ENCODE measurements at regions not wholly inside any gene's neighbourhood (a gene's known extent, or its start where the extent isn't known, plus 50 kb on each side); places are given as distances from the start of the nearest gene placed in this dataset.

DNA sequence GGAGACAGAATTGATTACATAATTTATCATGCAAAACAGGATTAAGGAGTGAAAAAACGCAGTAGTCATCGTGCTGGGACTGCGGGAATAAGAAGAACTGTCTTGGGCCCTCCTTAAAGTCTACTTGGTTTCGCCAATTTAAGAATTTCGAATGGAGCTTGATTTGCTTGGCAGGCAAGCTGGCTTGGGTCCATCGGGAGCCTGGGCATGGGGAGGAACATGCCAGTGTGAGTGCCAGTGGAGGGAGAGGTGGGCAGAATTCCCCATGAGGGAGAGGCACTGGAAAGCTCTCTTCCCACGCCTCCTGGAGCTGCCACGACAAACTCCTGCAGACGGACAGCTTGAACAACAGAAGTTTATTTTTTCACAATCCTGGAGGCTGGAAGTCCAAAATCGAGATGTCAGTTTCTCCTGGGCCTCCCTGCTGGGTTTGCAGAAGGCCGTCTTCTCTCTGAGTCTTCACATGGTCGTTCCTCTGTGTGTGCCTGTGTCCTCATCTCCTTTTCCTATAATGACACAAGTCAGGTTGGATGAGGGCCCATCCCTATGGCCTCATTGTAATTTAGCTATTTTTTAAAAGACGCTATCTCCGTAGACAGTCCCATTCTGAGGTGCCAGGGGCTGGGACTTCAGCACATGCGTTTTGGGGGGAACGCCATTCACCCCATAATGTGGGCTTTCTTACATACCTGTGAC lies 528.7 kb upstream of the DPP6 start:
- H3K36me3 Mint-ChIP-seq, result no peaks in the 10 kb centered on the region
- H3K27me3 Mint-ChIP-seq, result no peaks in the 10 kb centered on the region
- CTCF ChIA-PET, result no interaction called here
- no peak overlapping the region for H3K4me3 Mint-ChIP-seq
- H3K9me3 Mint-ChIP-seq, result peaks cover 2 to 17% (median 16%) of the 10 kb centered on the region in 3 donors
- H3K4me1 Mint-ChIP-seq, result no peaks in the 10 kb centered on the region
- ATAC-seq (replicated peaks in 1 of 4) (no peak), DNase-seq (no peak)
- POLR2A ChIA-PET, result no interaction called here
- Histone ChIP-seq H3K27ac (ENCODE audit: low read length) (no peak overlapping the region), H3K4me1 (ENCODE audit: control insufficient read depth in 1 of 2, extremely low read depth in 1 of 2, insufficient read depth in 2 of 2, low read length in 2 of 2) (no peaks in the 10 kb centered on the region), H3K36me3 (ENCODE audit: control insufficient read depth in 2 of 2, extremely low read depth in 1 of 2, insufficient read depth in 1 of 2, low read length in 1 of 2) (no peaks in the 10 kb centered on the region), H3K9me3 (no peaks in the 10 kb centered on the region), H3K27me3 (replicated peaks in 1 of 2; ENCODE audit: control insufficient read depth in 2 of 2, extremely low read depth in 1 of 2, insufficient read depth in 2 of 2, low read length in 1 of 2) (no peaks in the 10 kb centered on the region), H3K4me3 (ENCODE audit: control insufficient read depth in 1 of 2, extremely low read depth in 1 of 2, low read length in 1 of 2) (no peak overlapping the region)
- H3K27ac Mint-ChIP-seq, result no peak overlapping the region
- WGBS (ENCODE audit: insufficient coverage), result 84% methylated on average over 15 of the region's 16 CpGs

DNA sequence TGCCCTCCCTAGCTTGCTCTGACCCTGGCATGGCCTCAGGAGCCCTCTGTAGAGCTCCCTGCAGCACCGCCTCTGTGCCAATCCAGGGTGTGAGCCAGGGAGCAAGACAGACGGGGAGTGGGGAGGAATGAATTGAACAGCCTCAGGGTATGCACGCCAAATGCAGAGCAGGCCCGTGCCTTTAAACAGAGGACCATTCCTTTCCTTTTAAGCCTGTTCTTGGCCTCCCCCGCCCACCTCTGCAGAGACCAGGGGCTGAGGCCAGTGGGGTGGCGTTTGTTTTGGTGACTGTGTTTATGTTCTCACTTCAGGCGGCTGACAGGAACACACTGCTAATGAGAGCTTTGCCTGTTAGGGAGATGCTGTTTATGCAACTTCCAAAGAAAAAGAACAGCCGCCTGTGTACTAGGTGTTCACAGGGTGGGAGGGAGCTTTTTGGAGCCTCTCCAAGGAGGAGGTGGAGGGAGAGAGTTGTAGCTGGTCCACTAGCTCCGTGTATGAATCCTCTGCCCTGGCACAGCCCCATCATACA lies 528.1 kb upstream of the DPP6 start:
- WGBS (ENCODE audit: insufficient coverage), result 43% methylated on average over 3 of the region's 9 CpGs
- ChIA-PET CTCF (no interaction called here), POLR2A (no interaction called here)

DNA sequence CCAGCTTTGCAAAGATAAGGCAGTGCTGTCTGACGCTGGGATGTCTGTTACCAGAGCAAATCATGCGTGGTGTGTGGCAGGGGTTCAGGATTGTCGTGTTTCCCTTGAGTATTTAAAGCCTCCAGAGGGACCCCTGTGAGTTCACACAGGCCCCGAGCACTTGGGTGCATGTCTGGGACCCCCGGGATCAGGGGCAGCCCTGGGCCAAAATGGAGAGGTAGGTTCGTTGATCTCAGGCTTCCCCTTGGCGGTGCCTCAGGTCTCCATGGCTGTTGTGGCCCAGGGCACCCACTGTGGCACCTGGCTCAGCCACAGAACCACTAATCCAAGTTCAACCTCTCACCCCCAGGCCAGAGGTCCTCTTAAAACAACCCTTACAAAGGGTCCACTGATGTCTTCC lies 523.1 kb upstream of the DPP6 start:
- Mint-ChIP-seq H3K36me3 (no peaks in the 10 kb centered on the region), H3K4me1 (no peaks in the 10 kb centered on the region), H3K27me3 (no peaks in the 10 kb centered on the region)

More for the DNA sequence above, 528.1 kb upstream of the DPP6 start:
- Histone ChIP-seq H3K4me1 (ENCODE audit: control insufficient read depth in 1 of 2, extremely low read depth in 1 of 2, insufficient read depth in 2 of 2, low read length in 2 of 2) (no peaks in the 10 kb centered on the region), H3K36me3 (ENCODE audit: control insufficient read depth in 2 of 2, extremely low read depth in 1 of 2, insufficient read depth in 1 of 2, low read length in 1 of 2) (no peaks in the 10 kb centered on the region), H3K4me3 (ENCODE audit: control insufficient read depth in 1 of 2, extremely low read depth in 1 of 2, low read length in 1 of 2) (no peak overlapping the region), H3K27me3 (replicated peaks in 1 of 2; ENCODE audit: control insufficient read depth in 2 of 2, extremely low read depth in 1 of 2, insufficient read depth in 2 of 2, low read length in 1 of 2) (no peaks in the 10 kb centered on the region), H3K27ac (ENCODE audit: low read length) (no peak overlapping the region), H3K9me3 (no peaks in the 10 kb centered on the region)
- H3K4me3 Mint-ChIP-seq, result no peak overlapping the region
- H3K27me3 Mint-ChIP-seq, result no peaks in the 10 kb centered on the region
- H3K4me1 Mint-ChIP-seq, result no peaks in the 10 kb centered on the region
- no peak for DNase-seq
- ATAC-seq (replicated peaks in 1 of 4), result no peak
- no peak overlapping the region for H3K27ac Mint-ChIP-seq
- H3K9me3 Mint-ChIP-seq, result peaks cover 2 to 15% (median 14%) of the 10 kb centered on the region in 3 donors
- H3K36me3 Mint-ChIP-seq, result no peaks in the 10 kb centered on the region

DNA sequence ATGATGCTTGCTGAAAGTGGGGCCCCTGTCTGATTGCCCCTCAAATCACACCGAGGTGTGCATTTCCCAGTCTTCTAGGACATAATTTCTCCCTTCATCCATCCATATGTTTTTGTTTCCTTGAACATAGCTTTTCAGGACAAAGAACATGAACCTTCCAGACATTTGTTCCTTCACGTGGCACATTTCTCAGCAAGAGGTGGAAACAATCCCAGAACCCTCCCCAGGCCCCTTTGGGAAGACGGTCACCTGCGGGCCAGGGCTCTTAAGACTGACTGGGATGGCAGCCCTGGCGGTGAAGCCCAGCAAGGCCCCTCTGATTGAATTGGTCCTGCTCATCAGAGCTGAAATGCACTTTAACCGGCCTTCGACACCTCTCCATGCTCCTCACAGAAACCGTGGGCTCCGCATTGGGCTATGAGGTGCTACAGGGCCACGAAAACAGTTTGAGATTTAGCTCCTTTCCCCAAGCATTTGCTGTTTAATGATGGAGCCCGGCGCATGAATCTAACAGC lies 522.5 kb upstream of the DPP6 start:
- POLR2A ChIA-PET, result no interaction called here
- no peak overlapping the region for H3K27ac Mint-ChIP-seq
- Histone ChIP-seq H3K27me3 (replicated peaks in 1 of 2; ENCODE audit: control insufficient read depth in 2 of 2, extremely low read depth in 1 of 2, insufficient read depth in 2 of 2, low read length in 1 of 2) (no peaks in the 10 kb centered on the region), H3K36me3 (ENCODE audit: control insufficient read depth in 2 of 2, extremely low read depth in 1 of 2, insufficient read depth in 1 of 2, low read length in 1 of 2) (no peaks in the 10 kb centered on the region), H3K9me3 (no peaks in the 10 kb centered on the region), H3K4me1 (ENCODE audit: control insufficient read depth in 1 of 2, extremely low read depth in 1 of 2, insufficient read depth in 2 of 2, low read length in 2 of 2) (no peaks in the 10 kb centered on the region), H3K27ac (ENCODE audit: low read length) (no peak overlapping the region), H3K4me3 (ENCODE audit: control insufficient read depth in 1 of 2, extremely low read depth in 1 of 2, low read length in 1 of 2) (no peak overlapping the region)
- peaks cover 8 to 24% (median 11%) of the 10 kb centered on the region in 3 donors for H3K9me3 Mint-ChIP-seq
- H3K4me1 Mint-ChIP-seq, result no peaks in the 10 kb centered on the region
- DNase-seq, result no peak
- no peak for ATAC-seq (replicated peaks in 1 of 4)
- H3K4me3 Mint-ChIP-seq, result no peak overlapping the region
- no peaks in the 10 kb centered on the region for H3K36me3 Mint-ChIP-seq
- no peaks in the 10 kb centered on the region for H3K27me3 Mint-ChIP-seq
- WGBS (ENCODE audit: insufficient coverage), result 85% methylated on average over 10 of the region's 12 CpGs
- CTCF ChIA-PET, result no interaction called here

More for the DNA sequence above, 523.1 kb upstream of the DPP6 start:
- no peak overlapping the region for H3K27ac Mint-ChIP-seq
- Histone ChIP-seq H3K4me1 (ENCODE audit: control insufficient read depth in 1 of 2, extremely low read depth in 1 of 2, insufficient read depth in 2 of 2, low read length in 2 of 2) (no peaks in the 10 kb centered on the region), H3K9me3 (no peaks in the 10 kb centered on the region), H3K4me3 (ENCODE audit: control insufficient read depth in 1 of 2, extremely low read depth in 1 of 2, low read length in 1 of 2) (no peak overlapping the region), H3K27me3 (replicated peaks in 1 of 2; ENCODE audit: control insufficient read depth in 2 of 2, extremely low read depth in 1 of 2, insufficient read depth in 2 of 2, low read length in 1 of 2) (no peaks in the 10 kb centered on the region), H3K36me3 (ENCODE audit: control insufficient read depth in 2 of 2, extremely low read depth in 1 of 2, insufficient read depth in 1 of 2, low read length in 1 of 2) (no peaks in the 10 kb centered on the region), H3K27ac (ENCODE audit: low read length) (no peak overlapping the region)
- CTCF ChIA-PET, result no interaction called here
- POLR2A ChIA-PET, result no interaction called here
- peaks cover 8 to 24% (median 11%) of the 10 kb centered on the region in 3 donors for H3K9me3 Mint-ChIP-seq
- no peak for ATAC-seq (replicated peaks in 1 of 4)
- 83% methylated on average over 4 of the region's 7 CpGs for WGBS (ENCODE audit: insufficient coverage)
- H3K4me3 Mint-ChIP-seq, result no peak overlapping the region
- no peak for DNase-seq

DNA sequence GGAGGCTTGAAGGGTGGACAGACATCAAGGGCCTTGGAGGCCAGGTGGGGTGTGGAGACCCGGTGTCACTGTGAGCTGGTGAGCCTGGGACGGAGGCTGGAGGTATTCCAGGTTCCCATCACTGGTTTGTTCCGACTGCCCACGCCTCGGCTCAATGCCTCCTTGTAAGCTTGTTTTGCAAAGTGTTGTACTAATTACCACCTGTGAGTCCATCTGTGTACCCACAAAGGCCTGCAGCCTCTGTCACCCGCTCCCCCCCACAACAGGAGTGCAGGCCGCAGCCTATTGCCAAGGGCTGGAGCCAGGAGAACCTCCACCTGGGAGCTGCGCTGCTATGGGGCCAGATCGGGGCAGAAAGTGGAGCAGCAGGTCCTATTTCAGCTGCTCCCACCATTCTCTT lies 521.8 kb upstream of the DPP6 start:
- Histone ChIP-seq H3K4me1 (ENCODE audit: control insufficient read depth in 1 of 2, extremely low read depth in 1 of 2, insufficient read depth in 2 of 2, low read length in 2 of 2) (no peaks in the 10 kb centered on the region), H3K27ac (ENCODE audit: low read length) (no peak overlapping the region), H3K4me3 (ENCODE audit: control insufficient read depth in 1 of 2, extremely low read depth in 1 of 2, low read length in 1 of 2) (no peak overlapping the region), H3K27me3 (replicated peaks in 1 of 2; ENCODE audit: control insufficient read depth in 2 of 2, extremely low read depth in 1 of 2, insufficient read depth in 2 of 2, low read length in 1 of 2) (no peaks in the 10 kb centered on the region), H3K9me3 (no peaks in the 10 kb centered on the region), H3K36me3 (ENCODE audit: control insufficient read depth in 2 of 2, extremely low read depth in 1 of 2, insufficient read depth in 1 of 2, low read length in 1 of 2) (no peaks in the 10 kb centered on the region)
- ChIA-PET CTCF (no interaction called here), POLR2A (no interaction called here)
- WGBS (ENCODE audit: insufficient coverage), result 84% methylated on average over 9 of the region's 9 CpGs
- ATAC-seq (replicated peaks in 1 of 4) (no peak), DNase-seq (no peak)
- H3K9me3 Mint-ChIP-seq, result peaks cover 8 to 24% (median 11%) of the 10 kb centered on the region in 3 donors
- H3K27me3 Mint-ChIP-seq, result no peaks in the 10 kb centered on the region
- no peaks in the 10 kb centered on the region for H3K36me3 Mint-ChIP-seq
- H3K27ac Mint-ChIP-seq, result no peak overlapping the region
- no peak overlapping the region for H3K4me3 Mint-ChIP-seq
- H3K4me1 Mint-ChIP-seq, result no peaks in the 10 kb centered on the region

DNA sequence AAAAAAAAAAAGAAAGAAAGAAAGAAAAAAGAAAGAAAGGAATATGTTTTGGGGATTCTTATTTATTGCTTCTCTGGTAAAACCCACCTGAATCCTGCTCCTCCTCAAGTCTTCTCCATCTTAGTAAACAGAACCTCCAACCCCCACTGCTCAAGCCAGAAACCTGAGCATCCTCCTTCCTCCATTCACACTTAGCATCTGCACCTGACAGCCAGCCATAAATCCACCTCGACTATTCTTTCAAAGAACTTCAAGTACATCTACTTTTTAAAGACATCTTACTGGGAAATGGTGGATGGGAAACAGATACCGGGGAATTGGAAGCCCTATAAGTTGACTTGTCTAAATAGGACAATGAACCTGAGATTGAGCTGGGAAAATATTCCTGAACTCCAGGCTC lies 519.9 kb upstream of the DPP6 start:
- DNase-seq, result no peak
- POLR2A ChIA-PET, result no interaction called here
- Mint-ChIP-seq H3K36me3 (no peaks in the 10 kb centered on the region), H3K27ac (no peak overlapping the region), H3K27me3 (no peaks in the 10 kb centered on the region), H3K9me3 (peaks cover 7 to 20% (median 8%) of the 10 kb centered on the region in 3 donors), H3K4me3 (no peak overlapping the region), H3K4me1 (no peaks in the 10 kb centered on the region)
- Histone ChIP-seq H3K27ac (ENCODE audit: low read length) (no peak overlapping the region), H3K27me3 (replicated peaks in 1 of 2; ENCODE audit: control insufficient read depth in 2 of 2, extremely low read depth in 1 of 2, insufficient read depth in 2 of 2, low read length in 1 of 2) (no peaks in the 10 kb centered on the region), H3K36me3 (ENCODE audit: control insufficient read depth in 2 of 2, extremely low read depth in 1 of 2, insufficient read depth in 1 of 2, low read length in 1 of 2) (no peaks in the 10 kb centered on the region), H3K4me1 (ENCODE audit: control insufficient read depth in 1 of 2, extremely low read depth in 1 of 2, insufficient read depth in 2 of 2, low read length in 2 of 2) (no peaks in the 10 kb centered on the region), H3K4me3 (ENCODE audit: control insufficient read depth in 1 of 2, extremely low read depth in 1 of 2, low read length in 1 of 2) (no peak overlapping the region), H3K9me3 (no peaks in the 10 kb centered on the region)
- no peak for ATAC-seq (replicated peaks in 1 of 4)
- whole genome bisulfite sequencing (ENCODE audit: insufficient coverage), result no CpG with 5 or more reads among the region's 2 CpGs
- CTCF ChIA-PET, result no interaction called here

Measured in T-cell (primary cell).